Left ventricle myocardium inferior (tissue), 1 donor: ENCODE measurements at regions not wholly inside any gene's neighbourhood (a gene's known extent, or its start where the extent isn't known, plus 50 kb on each side); places are given as distances from the start of the nearest gene placed in this dataset.

Source experiments
- DNase-seq: peaks from one replicate; pipeline ENCODE4 v3.0.0-alpha.2; 2020
- H3K27ac ChIP-seq: fragments of 200-600 bp; replicated peaks from 2 replicates; pipeline ENCODE4 v1.8.0; 2021
- H3K27me3 ChIP-seq: fragments of 200-600 bp; 2 replicates; pipeline ENCODE4 v1.8.0; 2021; ENCODE audit warnings: low read depth
- H3K36me3 ChIP-seq: fragments of 200-600 bp; 2 replicates; pipeline ENCODE4 v1.8.0; 2021
- H3K4me1 ChIP-seq: fragments of 200-600 bp; 2 replicates; pipeline ENCODE4 v1.8.0; 2021
- H3K4me3 ChIP-seq: fragments of 200-600 bp; 2 replicates; pipeline ENCODE4 v1.8.0; 2021; ENCODE audit warnings: mild to moderate bottlenecking, moderate library complexity
- H3K9me3 ChIP-seq: fragments of 200-600 bp; replicated peaks from 2 replicates; pipeline ENCODE4 v1.8.0; 2021
- CTCF ChIP-seq: fragments of 200-600 bp; IDR thresholded peaks from 2 replicates; pipeline ENCODE4 v1.8.0; 2021; ENCODE audit warnings: antibody characterized with exemption, mild to moderate bottlenecking, borderline replicate concordance
- intact Hi-C: fragments of 100-400 bp; cut with micrococcal nuclease; formaldehyde crosslinking; loops from one replicate; pipeline ENCODE4 v1.11.0; 2022
- donor health status: DM: no; HTN: yes; CAD: no; lungs with severe emphysema.

- no peak overlapping the region for H3K27ac ChIP-seq
- no peaks in the 10 kb centered on the region for H3K27me3 ChIP-seq
- H3K36me3 ChIP-seq: no peaks in the 10 kb centered on the region
- no peak for TF ChIP-seq CTCF
- peaks cover 15% of the 10 kb centered on the region for H3K4me1 ChIP-seq
- H3K9me3 ChIP-seq: peaks cover 12% of the 10 kb centered on the region
- DNase-seq: no peak
- intact Hi-C loops: no loop called here
- no peak overlapping the region for H3K4me3 ChIP-seq
Measured at GRCh38 chr1:55673416-55673815, 458.3 kb upstream of the USP24 start.

- H3K9me3 ChIP-seq: peaks cover 7% of the 10 kb centered on the region
Measured at GRCh38 chr1:55670331-55671082, 455.3 kb upstream of the USP24 start.

GRCh38 chr1:55669293-55669692 is 454.1 kb upstream of the USP24 start:
- TF ChIP-seq CTCF: no peak
- no peak for DNase-seq
- Histone ChIP-seq H3K4me3 (no peak overlapping the region), H3K36me3 (no peaks in the 10 kb centered on the region), H3K27ac (peak overlapping the region; percentile 64), H3K27me3 (no peaks in the 10 kb centered on the region), H3K9me3 (peaks cover 7% of the 10 kb centered on the region), H3K4me1 (peaks cover 15% of the 10 kb centered on the region)
- intact Hi-C loops: no loop called here

More at GRCh38 chr1:55670331-55671082, 455.3 kb upstream of the USP24 start:
- TF ChIP-seq CTCF: no peak
- Histone ChIP-seq H3K4me3 (no peak overlapping the region), H3K36me3 (no peaks in the 10 kb centered on the region), H3K27ac (peak overlapping the region; percentile 64), H3K4me1 (peaks cover 15% of the 10 kb centered on the region), H3K27me3 (no peaks in the 10 kb centered on the region)
- no peak for DNase-seq
- intact Hi-C loops: no loop called here

- no peaks in the 10 kb centered on the region for H3K4me1 ChIP-seq
- peaks cover 7% of the 10 kb centered on the region for H3K9me3 ChIP-seq
- no peak for DNase-seq
- intact Hi-C loops: no loop called here
- H3K4me3 ChIP-seq: no peak overlapping the region
- H3K27ac ChIP-seq: no peak overlapping the region
- H3K36me3 ChIP-seq: no peaks in the 10 kb centered on the region
- TF ChIP-seq CTCF: no peak
- no peaks in the 10 kb centered on the region for H3K27me3 ChIP-seq
Measured at GRCh38 chr1:55662875-55663274, 447.7 kb upstream of the USP24 start.

- no peak for DNase-seq
- no peaks in the 10 kb centered on the region for H3K36me3 ChIP-seq
- no peaks in the 10 kb centered on the region for H3K27me3 ChIP-seq
- no peaks in the 10 kb centered on the region for H3K9me3 ChIP-seq
- no peak for TF ChIP-seq CTCF
- no peak overlapping the region for H3K4me3 ChIP-seq
- intact Hi-C loops: no loop called here
- H3K27ac ChIP-seq: no peak overlapping the region
- H3K4me1 ChIP-seq: no peaks in the 10 kb centered on the region
Measured at GRCh38 chr1:55658917-55659316, 443.8 kb upstream of the USP24 start.
